NCI-H2107 treated with DMSO at 0.1 percent for 48 hours (cell line): ENCODE measurements at regions not wholly inside any gene's neighbourhood (a gene's known extent, or its start where the extent isn't known, plus 50 kb on each side); places are given as distances from the start of the nearest gene placed in this dataset.

Experiments used
- DNase-seq: peaks from one replicate; lab custom pipeline; 2025; ENCODE audit not compliant: unreplicated experiment; lab: John Stamatoyannopoulos, UW

- no peak for DNase-seq
Measured at GRCh38 chr4:30656828-30657227, 63.3 kb upstream of the PCDH7 start.

- DNase-seq = no peak
Measured at GRCh38 chr4:30667919-30668318, 52.2 kb upstream of the PCDH7 start.

GRCh38 chr4:30670206-30670605 lies 50.0 kb upstream of the PCDH7 start:
- no peak for DNase-seq
